Upper lobe of left lung (tissue), 6 donors: ENCODE measurements at regions not wholly inside any gene's neighbourhood (a gene's known extent, or its start where the extent isn't known, plus 50 kb on each side); places are given as distances from the start of the nearest gene placed in this dataset.

Experiments used
- ATAC-seq, 2 donors: fragments of 200-7000 bp; cut with Tn5 transposase; one replicate each; pipeline ENCODE4 v1.9.1; 2022; ENCODE audit warnings: mild to moderate bottlenecking in 2 of 2, moderate library complexity in 2 of 2; ENCODE audit not compliant: low FRiP score in 2 of 2
- DNase-seq, 2 donors: peaks; one replicate each; pipeline ENCODE4 v3.0.0-alpha.2; 2019 to 2020
- H3K27ac ChIP-seq, 4 donors: fragments of 200-600 bp; sonication (generic); one replicate each; pipeline ENCODE4 v1.5.1; 2016 to 2019
- H3K27me3 ChIP-seq, 4 donors: fragments of 200-600 bp; sonication (generic); one replicate each; pipeline ENCODE4 v1.5.1; 2017 to 2019
- H3K36me3 ChIP-seq, 4 donors: fragments of 200-600 bp; sonication (generic); one replicate each; pipeline ENCODE4 v1.5.1; 2016 to 2019
- H3K4me1 ChIP-seq, 4 donors: fragments of 200-600 bp; sonication (generic); one replicate each; pipeline ENCODE4 v1.5.1; 2018 to 2019
- H3K4me3 ChIP-seq, 4 donors: fragments of 200-600 bp; sonication (generic); one replicate each; pipeline ENCODE4 v1.5.1; 2017 to 2019; ENCODE audit warnings: mild to moderate bottlenecking in 2 of 4, moderate library complexity in 1 of 4
- H3K9me3 ChIP-seq, 4 donors: fragments of 200-600 bp; sonication (generic); one replicate each; pipeline ENCODE4 v1.5.1; 2018 to 2019
- EP300 ChIP-seq, 4 donors: sonication (generic); formaldehyde crosslinking; IDR thresholded peaks; one replicate each; pipeline ENCODE4 v1.5.1; 2017; ENCODE audit warnings: antibody characterized with exemption in 4 of 4, control low read depth in 2 of 4
- POLR2A ChIP-seq, 4 donors: fragments of 450-650 bp; IDR thresholded peaks; one replicate each; pipeline ENCODE4 v1.5.1; 2016 to 2017; ENCODE audit warnings: antibody characterized with exemption in 4 of 4, mild to moderate bottlenecking in 2 of 4
- POLR2AphosphoS5 ChIP-seq, 2 donors: sonication (generic); formaldehyde crosslinking; IDR thresholded peaks; one replicate each; pipeline ENCODE4 v1.5.1; 2017; ENCODE audit warnings: antibody characterized with exemption in 2 of 2
- WGBS, 2 donors: methylation state at CpG; one replicate each; pipeline ENCODE4 v1.1.5; 2017 to 2018; 5-methylcytosine and 5-hydroxymethylcytosine counted together
- TF ChIP-seq, protein P1 (sequence below), 6 experiments: fragments of 450-650 bp in 4 of 6; fragments of 200-600 bp in 2 of 6; sonication (generic) in 2 of 6; IDR thresholded peaks; one replicate each; pipeline ENCODE4 v1.5.1; 2016 to 2019; ENCODE audit warnings: antibody characterized with exemption in 6 of 6
- donor health status: DM: no; HTN: no; CAD: no; lungs with moderate emphysema.
- donor health status: DM: no; HTN: yes; CAD: no; lungs with severe emphysema.

DNA sequence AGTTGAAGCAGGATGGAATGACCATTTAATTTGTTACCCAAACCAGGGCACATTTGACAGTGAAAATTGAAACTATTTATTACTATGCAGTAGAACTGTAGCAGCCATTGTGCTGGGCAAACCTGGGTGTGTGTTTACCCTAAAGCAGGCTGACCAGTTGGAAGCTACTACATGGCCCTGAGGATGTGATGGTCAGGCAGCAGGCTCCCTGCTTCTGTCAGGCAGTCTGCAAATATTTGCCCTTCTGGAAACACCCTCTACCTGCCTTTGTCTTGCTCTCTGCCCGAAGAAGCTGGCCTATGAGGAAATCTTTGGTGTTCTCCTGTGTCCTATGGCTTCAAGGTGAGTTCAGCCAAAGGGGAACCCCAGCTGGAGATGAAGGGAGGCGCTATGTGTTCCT lies 600.1 kb upstream of the KIRREL3 start:
- H3K36me3 ChIP-seq, result no peaks in the 10 kb centered on the region
- 82 to 94% methylated on average over 2 of the region's 2 CpGs for WGBS, 2 donors
- no peaks in the 10 kb centered on the region for H3K9me3 ChIP-seq
- no peak overlapping the region for H3K4me3 ChIP-seq
- H3K27me3 ChIP-seq, result no peaks in the 10 kb centered on the region
- no peak for DNase-seq
- H3K4me1 ChIP-seq, result no peaks in the 10 kb centered on the region
- TF ChIP-seq, protein P1, sequence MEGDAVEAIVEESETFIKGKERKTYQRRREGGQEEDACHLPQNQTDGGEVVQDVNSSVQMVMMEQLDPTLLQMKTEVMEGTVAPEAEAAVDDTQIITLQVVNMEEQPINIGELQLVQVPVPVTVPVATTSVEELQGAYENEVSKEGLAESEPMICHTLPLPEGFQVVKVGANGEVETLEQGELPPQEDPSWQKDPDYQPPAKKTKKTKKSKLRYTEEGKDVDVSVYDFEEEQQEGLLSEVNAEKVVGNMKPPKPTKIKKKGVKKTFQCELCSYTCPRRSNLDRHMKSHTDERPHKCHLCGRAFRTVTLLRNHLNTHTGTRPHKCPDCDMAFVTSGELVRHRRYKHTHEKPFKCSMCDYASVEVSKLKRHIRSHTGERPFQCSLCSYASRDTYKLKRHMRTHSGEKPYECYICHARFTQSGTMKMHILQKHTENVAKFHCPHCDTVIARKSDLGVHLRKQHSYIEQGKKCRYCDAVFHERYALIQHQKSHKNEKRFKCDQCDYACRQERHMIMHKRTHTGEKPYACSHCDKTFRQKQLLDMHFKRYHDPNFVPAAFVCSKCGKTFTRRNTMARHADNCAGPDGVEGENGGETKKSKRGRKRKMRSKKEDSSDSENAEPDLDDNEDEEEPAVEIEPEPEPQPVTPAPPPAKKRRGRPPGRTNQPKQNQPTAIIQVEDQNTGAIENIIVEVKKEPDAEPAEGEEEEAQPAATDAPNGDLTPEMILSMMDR (IDR thresholded peaks at IDR 0.05), result no peak
- TF ChIP-seq POLR2A (IDR thresholded peaks at IDR 0.05) (no peak), POLR2AphosphoS5 (IDR thresholded peaks at IDR 0.05) (no peak), EP300 (IDR thresholded peaks at IDR 0.05) (no peak)
- H3K27ac ChIP-seq, result no peak overlapping the region
- no peak for ATAC-seq

DNA sequence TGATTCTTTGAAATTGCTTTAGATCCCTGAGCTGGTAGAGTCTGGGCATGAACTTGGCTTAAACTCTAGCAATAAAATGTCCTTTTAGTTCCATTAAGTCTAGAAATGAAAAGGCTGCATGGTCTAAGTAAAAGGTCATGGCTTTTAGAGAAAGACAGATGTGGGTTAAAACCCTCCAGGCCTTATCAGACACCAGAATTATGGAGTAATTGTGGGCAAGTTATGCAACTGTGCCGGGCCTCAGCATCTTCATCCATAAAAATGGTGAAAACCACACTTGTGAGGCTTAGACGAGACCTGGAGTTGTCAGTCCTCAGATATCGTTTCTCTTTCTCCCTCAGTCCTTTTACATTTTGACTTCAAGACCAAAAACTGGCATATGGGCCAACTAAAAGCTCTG lies 597.9 kb upstream of the KIRREL3 start:
- no peak overlapping the region for H3K27ac ChIP-seq
- 61 to 74% methylated on average over 3 of the region's 3 CpGs for WGBS, 2 donors
- H3K36me3 ChIP-seq, result no peaks in the 10 kb centered on the region
- DNase-seq (no peak), ATAC-seq (no peak)
- no peaks in the 10 kb centered on the region for H3K27me3 ChIP-seq
- no peaks in the 10 kb centered on the region for H3K9me3 ChIP-seq
- no peak overlapping the region for H3K4me3 ChIP-seq
- TF ChIP-seq POLR2A (IDR thresholded peaks at IDR 0.05) (no peak), POLR2AphosphoS5 (IDR thresholded peaks at IDR 0.05) (no peak), EP300 (IDR thresholded peaks at IDR 0.05) (no peak)
- TF ChIP-seq, protein P1 (IDR thresholded peaks at IDR 0.05), result no peak
- H3K4me1 ChIP-seq, result no peaks in the 10 kb centered on the region

DNA sequence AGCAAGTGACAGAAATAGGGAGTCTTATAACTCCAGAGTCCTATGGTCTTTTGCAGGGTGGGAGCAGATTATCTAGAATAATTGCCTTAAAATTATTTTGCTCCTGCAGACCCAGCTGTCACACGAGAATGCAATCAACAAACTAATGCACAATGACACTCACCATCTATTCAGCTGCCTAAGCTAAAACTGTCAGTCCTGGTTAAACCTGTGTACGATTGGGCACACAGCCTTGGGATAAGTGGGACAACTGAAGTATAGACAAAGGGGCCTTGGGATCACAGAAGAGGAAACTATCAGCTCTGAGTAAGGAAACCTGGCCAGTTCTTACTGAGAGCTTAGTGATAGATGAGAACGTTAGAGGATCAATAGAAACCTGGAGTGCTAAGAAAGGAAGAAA lies 595.9 kb upstream of the KIRREL3 start:
- 63 to 71% methylated on average over 3 of the region's 3 CpGs for WGBS, 2 donors
- TF ChIP-seq POLR2AphosphoS5 (IDR thresholded peaks at IDR 0.05), result no peak
- TF ChIP-seq POLR2A (IDR thresholded peaks at IDR 0.05), result no peak
- TF ChIP-seq EP300 (IDR thresholded peaks at IDR 0.05), result no peak
- TF ChIP-seq, protein P1 (IDR thresholded peaks at IDR 0.05), result no peak
- no peak for DNase-seq
- H3K4me1 ChIP-seq, result no peaks in the 10 kb centered on the region
- H3K27ac ChIP-seq, result no peak overlapping the region
- no peak overlapping the region for H3K4me3 ChIP-seq
- no peak for ATAC-seq
- H3K9me3 ChIP-seq, result no peaks in the 10 kb centered on the region
- no peaks in the 10 kb centered on the region for H3K27me3 ChIP-seq
- no peaks in the 10 kb centered on the region for H3K36me3 ChIP-seq

DNA sequence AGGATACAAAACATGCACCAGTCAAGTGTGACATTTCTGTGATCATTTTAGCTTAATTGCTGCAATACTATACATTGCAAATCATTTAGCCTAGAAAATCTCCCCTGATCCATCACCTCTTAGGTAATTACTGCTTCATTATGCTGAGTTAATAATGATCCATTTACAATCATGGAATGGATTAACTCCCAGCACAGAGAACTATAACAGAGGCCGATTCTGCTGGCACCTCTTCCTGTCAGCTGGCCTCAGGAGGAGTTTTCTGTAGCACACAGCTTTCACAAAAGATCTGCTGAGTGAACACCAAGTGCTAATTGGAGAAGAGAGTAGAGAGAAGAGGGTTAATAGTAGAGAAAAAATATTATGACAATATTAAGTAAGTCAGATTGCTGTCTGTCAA lies 591.8 kb upstream of the KIRREL3 start:
- no peak for ATAC-seq
- TF ChIP-seq, protein P1 (IDR thresholded peaks at IDR 0.05), result no peak
- no peak for TF ChIP-seq POLR2A (IDR thresholded peaks at IDR 0.05)
- no peak for TF ChIP-seq EP300 (IDR thresholded peaks at IDR 0.05)
- no peak for TF ChIP-seq POLR2AphosphoS5 (IDR thresholded peaks at IDR 0.05)
- no peak for DNase-seq
- Histone ChIP-seq H3K4me1 (no peaks in the 10 kb centered on the region), H3K4me3 (no peak overlapping the region), H3K27ac (no peak overlapping the region), H3K9me3 (no peaks in the 10 kb centered on the region), H3K27me3 (no peaks in the 10 kb centered on the region), H3K36me3 (no peaks in the 10 kb centered on the region)
- WGBS, 2 donors, result 75 to 93% methylated on average over 1 of the region's 1 CpG

DNA sequence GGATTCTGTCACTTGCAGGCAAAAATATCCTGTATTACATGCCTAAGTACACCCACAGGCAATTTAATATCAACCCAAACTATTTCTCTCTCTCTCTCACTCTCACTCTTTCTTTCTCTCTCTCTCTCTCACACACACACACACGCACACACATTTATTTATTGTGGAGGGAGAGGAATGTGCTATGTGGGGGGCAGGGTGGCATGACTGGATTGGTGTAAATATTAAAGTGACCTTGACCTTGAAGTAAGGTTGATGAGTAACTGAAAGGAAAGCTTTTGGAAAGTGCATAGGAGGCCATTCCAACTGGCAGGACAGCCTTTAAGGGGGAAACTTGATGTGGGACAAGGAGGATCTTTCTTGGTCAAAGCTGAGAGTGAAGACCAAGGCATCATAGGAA lies 589.7 kb upstream of the KIRREL3 start:
- Histone ChIP-seq H3K9me3 (no peaks in the 10 kb centered on the region), H3K4me1 (no peaks in the 10 kb centered on the region), H3K36me3 (no peaks in the 10 kb centered on the region), H3K4me3 (no peak overlapping the region), H3K27me3 (no peaks in the 10 kb centered on the region), H3K27ac (no peak overlapping the region)
- TF ChIP-seq EP300 (IDR thresholded peaks at IDR 0.05), result no peak
- TF ChIP-seq POLR2AphosphoS5 (IDR thresholded peaks at IDR 0.05), result no peak
- no peak for TF ChIP-seq POLR2A (IDR thresholded peaks at IDR 0.05)
- TF ChIP-seq, protein P1 (IDR thresholded peaks at IDR 0.05), result no peak
- DNase-seq, result no peak
- 69 to 71% methylated on average over 1 of the region's 1 CpG for WGBS, 2 donors
- ATAC-seq, result no peak
